ENCODE measurements at regions not wholly inside any gene's neighbourhood (a gene's known extent, or its start where the extent isn't known, plus 50 kb on each side); places are given as distances from the start of the nearest gene placed in this dataset.

DNA sequence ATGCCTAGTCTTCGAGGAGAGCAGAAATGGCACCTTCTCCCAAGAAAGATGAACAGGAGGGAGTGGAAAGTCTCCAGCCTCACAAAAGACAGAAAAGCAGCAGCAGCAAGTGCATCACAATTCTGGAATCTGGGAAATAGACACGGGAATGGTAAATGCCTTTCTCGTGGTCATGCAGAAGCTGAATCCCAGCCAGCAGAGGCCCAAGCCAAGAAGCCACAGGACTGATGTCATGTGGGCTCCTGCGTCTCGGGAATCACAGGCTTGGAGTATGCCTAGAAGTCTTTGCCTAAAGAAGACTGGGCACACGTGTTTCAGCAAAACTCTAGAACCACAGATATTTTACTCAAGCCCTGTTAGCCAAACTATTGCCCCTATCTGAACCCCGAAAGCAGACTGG lies 260.3 kb upstream of the PLD5 start:
- no peak for TF ChIP-seq HDAC2 (IDR thresholded peaks at IDR 0.05; ENCODE audit: borderline replicate concordance in 1 of 2, low read depth in 2 of 2, low read length in 2 of 2)
- Histone ChIP-seq H2AK5ac (ENCODE audit: low read depth, low read length) (no peak overlapping the region), H4K20me1 (replicated peaks in 1 of 2; ENCODE audit: control insufficient read depth in 1 of 2, insufficient read depth in 2 of 2, low read length in 2 of 2) (no peaks in the 10 kb centered on the region), H3K18ac (ENCODE audit: extremely low read depth, low read length) (no peak overlapping the region), H4K91ac (replicated peaks; ENCODE audit: insufficient read length, low read length) (no peak overlapping the region), H3K4me3 (ENCODE audit: extremely low read depth in 1 of 4, insufficient read depth in 2 of 4, low read depth in 3 of 4, low read length in 4 of 4) (no peak overlapping the region), H3K36me3 (ENCODE audit: control insufficient read depth in 2 of 4, insufficient read depth in 4 of 4, low read length in 3 of 4) (no peaks in the 10 kb centered on the region), H3K4me2 (ENCODE audit: insufficient read depth in 1 of 2, low read depth in 2 of 2, low read length in 2 of 2) (no peak overlapping the region), H3K23me2 (ENCODE audit: low read depth, low read length) (no peaks in the 10 kb centered on the region; the same call in 1 of the 2 replicates), H3K4ac (replicated peaks; ENCODE audit: insufficient read length, low read depth, low read length) (no peak overlapping the region), H3K14ac (ENCODE audit: insufficient read length) (no peak overlapping the region), H3K79me2 (ENCODE audit: control insufficient read depth in 1 of 2, insufficient read depth in 2 of 2, low read length in 2 of 2) (no peaks in the 10 kb centered on the region), H4K8ac (ENCODE audit: extremely low read depth, insufficient read depth, low read length) (no peak overlapping the region), H3K9me3 (ENCODE audit: insufficient read depth in 2 of 2, low read depth in 1 of 2, low read length in 1 of 2) (no peaks in the 10 kb centered on the region), H3K4me1 (replicated peaks in 1 of 4; ENCODE audit: control insufficient read depth in 3 of 4, insufficient read depth in 4 of 4, low read length in 3 of 4) (no peaks in the 10 kb centered on the region), H2BK15ac (ENCODE audit: low read length) (no peak overlapping the region), H2BK5ac (ENCODE audit: low read depth, low read length) (no peak overlapping the region), H3K79me1 (ENCODE audit: low read depth, low read length) (no peaks in the 10 kb centered on the region), H2BK12ac (ENCODE audit: low read depth, low read length) (no peak overlapping the region), H3K27me3 (replicated peaks in 1 of 4; ENCODE audit: control insufficient read depth in 3 of 4, extremely low read depth in 1 of 4, insufficient read depth in 3 of 4, low read length in 3 of 4) (no peaks in the 10 kb centered on the region), H4K5ac (ENCODE audit: insufficient read length, low read depth, low read length) (no peak overlapping the region), H2BK120ac (replicated peaks; ENCODE audit: low read depth, low read length) (no peak overlapping the region), H3K23ac (ENCODE audit: insufficient read length) (no peak overlapping the region), H3K56ac (replicated peaks; ENCODE audit: insufficient read length, low read depth, low read length) (no peak overlapping the region), H3K27ac (ENCODE audit: low read depth, low read length) (no peak overlapping the region), H2BK20ac (ENCODE audit: low read length) (no peak overlapping the region), H2AFZ (ENCODE audit: low read length) (no peak overlapping the region), H3K9ac (replicated peaks in 1 of 4; ENCODE audit: extremely low read depth in 1 of 4, low read depth in 3 of 4, low read length in 3 of 4) (no peak overlapping the region)
- POLR2A ChIA-PET (ENCODE audit: partially characterized antibody): no interaction called here
- CTCF ChIA-PET (ENCODE audit: partially characterized antibody): no interaction called here
- FAIRE-seq: no peak
- DNase-seq (ENCODE audit: low read depth in 1 of 2, low spot score in 2 of 2): no peak
- 91% methylated on average over 7 of the region's 7 CpGs; no CpG with 5 or more reads in 1 of the 2 experiments for WGBS, 2 experiments (ENCODE audit: extremely low coverage in 1 of 2, insufficient coverage in 1 of 2, insufficient read length in 1 of 2, insufficient replicate concordance in 2 of 2, low coverage in 1 of 2, low lambda C conversion rate in 2 of 2, missing lambda C conversion rate in 1 of 2)
